ENCODE measurements at regions not wholly inside any gene's neighbourhood (a gene's known extent, or its start where the extent isn't known, plus 50 kb on each side); places are given as distances from the start of the nearest gene placed in this dataset.

- no peak for DNase-seq (ENCODE audit: low read depth in 2 of 2)
Observed at GRCh38 chr3:194836661-194837060, 151.0 kb downstream of the FAM43A start.

GRCh38 chr3:194837457-194838127 lies 151.9 kb downstream of the FAM43A start:
- no peak for DNase-seq (ENCODE audit: low read depth in 2 of 2)

GRCh38 chr3:194838236-194838635 lies 152.6 kb downstream of the FAM43A start:
- DNase-seq (ENCODE audit: low read depth in 2 of 2) = no peak

- DNase-seq (ENCODE audit: low read depth in 2 of 2) = no peak
Observed at GRCh38 chr3:194840661-194841514, 155.2 kb downstream of the FAM43A start.

- DNase-seq (ENCODE audit: low read depth in 2 of 2) = no peak
Observed at GRCh38 chr3:194841515-194841841, 155.8 kb downstream of the FAM43A start.

GRCh38 chr3:194843556-194843955 lies 157.9 kb downstream of the FAM43A start:
- DNase-seq (ENCODE audit: low read depth in 2 of 2) = no peak

- no peak for DNase-seq (ENCODE audit: low read depth in 2 of 2)
Observed at GRCh38 chr3:194844046-194844445, 158.4 kb downstream of the FAM43A start.

- no peak for DNase-seq (ENCODE audit: low read depth in 2 of 2)
Observed at GRCh38 chr3:194849166-194849875, 163.6 kb downstream of the FAM43A start.

- DNase-seq (ENCODE audit: low read depth in 2 of 2) = no peak
Observed at GRCh38 chr3:194851254-194851653, 165.6 kb downstream of the FAM43A start.

GRCh38 chr3:194851941-194852340 lies 166.3 kb downstream of the FAM43A start:
- DNase-seq (ENCODE audit: low read depth in 2 of 2) = no peak

GRCh38 chr3:194852345-194852744 lies 166.7 kb downstream of the FAM43A start:
- no peak for DNase-seq (ENCODE audit: low read depth in 2 of 2)

- no peak for DNase-seq (ENCODE audit: low read depth in 2 of 2)
Observed at GRCh38 chr3:194852831-194853508, 167.3 kb downstream of the FAM43A start.

- DNase-seq (ENCODE audit: low read depth in 2 of 2) = no peak
Observed at GRCh38 chr3:194854206-194854605, 168.5 kb downstream of the FAM43A start.

GRCh38 chr3:194854659-194855390 lies 169.1 kb downstream of the FAM43A start:
- no peak for DNase-seq (ENCODE audit: low read depth in 2 of 2)

GRCh38 chr3:194856296-194856695 lies 170.6 kb downstream of the FAM43A start:
- DNase-seq (ENCODE audit: low read depth in 2 of 2) = no peak

- no peak for DNase-seq (ENCODE audit: low read depth in 2 of 2)
Observed at GRCh38 chr3:194857469-194858113, 171.9 kb downstream of the FAM43A start.

GRCh38 chr3:194858382-194858781 lies 172.7 kb downstream of the FAM43A start:
- DNase-seq (ENCODE audit: low read depth in 2 of 2) = no peak

GRCh38 chr3:194860725-194861124 lies 175.0 kb downstream of the FAM43A start:
- no peak for DNase-seq (ENCODE audit: low read depth in 2 of 2)

- no peak for DNase-seq (ENCODE audit: low read depth in 2 of 2)
Observed at GRCh38 chr3:194861375-194861774, 175.7 kb downstream of the FAM43A start.

- DNase-seq (ENCODE audit: low read depth in 2 of 2) = no peak
Observed at GRCh38 chr3:194865061-194865460, 179.4 kb downstream of the FAM43A start.

GRCh38 chr3:194865615-194866014 lies 179.9 kb downstream of the FAM43A start:
- no peak for DNase-seq (ENCODE audit: low read depth in 2 of 2)

Data from stimulated activated CD8-positive, alpha-beta memory T cell treated with anti-CD3 and anti-CD28 coated beads, Interleukin-7, amount 100 ng/mL, for 1 hour (primary cell).